Femur (tissue), 1 donor: ENCODE measurements at regions not wholly inside any gene's neighbourhood (a gene's known extent, or its start where the extent isn't known, plus 50 kb on each side); places are given as distances from the start of the nearest gene placed in this dataset.

Experiments
- DNase-seq: peaks from one replicate; pipeline ENCODE4 v3.0.0-alpha.2; 2017

DNA sequence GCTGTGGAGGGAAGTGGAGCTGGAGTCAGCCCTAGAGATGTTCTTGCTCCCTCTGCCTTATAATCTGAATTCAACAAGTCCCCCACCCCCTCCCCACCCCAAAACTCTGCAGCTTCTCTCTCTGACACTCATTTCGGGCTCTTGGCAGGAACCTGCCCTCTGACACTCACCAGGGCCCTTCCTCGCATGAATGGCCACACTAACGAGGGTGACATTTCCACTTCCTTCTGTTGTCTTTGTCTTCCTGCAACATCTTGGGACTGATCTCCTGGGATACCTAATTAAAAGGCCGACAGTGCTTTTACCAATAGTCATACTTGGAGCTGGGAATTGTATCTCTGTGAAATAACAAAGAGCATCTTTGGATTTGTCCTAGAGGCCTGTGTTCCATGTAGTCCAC is 106.9 kb upstream of the PIRT start:
- DNase-seq, result no peak

DNA sequence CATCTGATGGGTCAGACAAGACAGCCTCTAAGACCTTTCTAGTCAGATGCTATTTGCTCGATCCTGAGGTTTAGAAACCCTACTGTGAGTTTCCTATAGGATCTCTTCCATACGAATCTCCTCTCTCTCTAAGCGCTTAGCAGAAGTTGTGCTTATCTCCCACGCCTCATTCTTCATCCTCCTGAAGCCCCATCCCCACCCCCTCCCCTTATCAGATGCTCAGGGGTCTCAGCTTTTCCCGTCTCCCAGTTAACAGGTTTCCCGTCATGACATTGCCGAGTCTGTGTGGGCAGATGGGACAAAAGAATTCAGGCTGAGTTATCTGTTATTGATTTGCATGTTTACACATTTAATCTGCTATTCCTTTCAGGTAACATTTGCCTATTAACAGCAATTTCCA is 99.0 kb upstream of the PIRT start:
- DNase-seq, result no peak

DNA sequence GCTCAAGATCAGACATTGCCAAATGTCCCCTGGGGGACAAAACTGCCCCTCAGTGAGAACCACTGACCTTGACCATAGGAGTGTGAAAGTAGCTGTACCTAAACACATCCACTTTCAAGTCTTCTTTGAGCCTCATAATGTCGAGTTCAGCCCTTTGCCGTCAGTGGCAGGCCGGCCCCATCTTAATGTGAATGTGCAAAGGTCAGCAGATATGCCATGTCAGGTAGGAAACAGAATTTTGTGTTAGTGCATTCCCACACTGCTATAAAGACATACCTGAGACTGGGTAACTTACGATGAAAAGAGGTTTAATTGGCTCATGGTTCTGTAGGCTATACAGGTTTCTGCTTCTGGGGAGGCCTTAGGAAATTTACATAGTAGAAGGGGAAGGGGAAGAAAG is 95.1 kb upstream of the PIRT start:
- no peak for DNase-seq

DNA sequence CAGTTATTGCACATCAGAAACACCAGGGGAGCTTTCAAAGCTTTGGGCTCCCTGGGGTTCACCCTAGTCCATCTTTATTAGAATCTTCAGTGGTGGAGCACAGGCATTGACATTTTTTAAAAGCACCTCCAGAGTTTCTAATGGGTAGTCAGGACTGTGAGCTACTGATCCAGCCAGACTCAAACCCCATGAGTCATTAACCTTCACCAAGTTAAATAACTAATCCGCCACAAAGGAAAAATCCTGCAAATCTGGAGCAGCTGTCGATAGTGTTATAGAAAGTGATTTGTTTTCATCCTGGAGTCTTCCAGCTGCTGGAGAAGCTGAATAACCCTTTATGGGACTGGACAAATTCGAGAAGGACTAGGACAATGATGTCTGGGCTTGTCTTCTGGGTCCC is 93.2 kb upstream of the PIRT start:
- no peak for DNase-seq

DNA sequence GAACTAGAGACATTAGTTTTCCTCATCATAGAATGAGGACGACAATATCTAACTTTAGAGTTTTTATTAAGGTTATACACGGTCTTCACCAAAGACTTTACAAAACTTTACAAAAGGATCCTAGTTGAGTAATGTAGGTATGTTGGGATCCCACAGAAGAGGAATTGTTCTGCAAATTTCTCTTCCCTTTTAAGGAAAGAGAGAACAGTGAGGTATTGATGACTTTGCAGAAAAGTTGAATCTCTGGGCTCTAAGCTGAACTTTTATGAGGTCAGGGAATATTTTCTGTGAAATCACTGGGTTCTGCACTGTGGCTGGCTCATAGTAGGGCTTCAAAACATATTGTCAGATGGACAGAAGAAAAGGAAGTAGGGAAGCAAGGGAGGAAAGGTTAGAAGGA is 89.8 kb upstream of the PIRT start:
- DNase-seq, result no peak

DNA sequence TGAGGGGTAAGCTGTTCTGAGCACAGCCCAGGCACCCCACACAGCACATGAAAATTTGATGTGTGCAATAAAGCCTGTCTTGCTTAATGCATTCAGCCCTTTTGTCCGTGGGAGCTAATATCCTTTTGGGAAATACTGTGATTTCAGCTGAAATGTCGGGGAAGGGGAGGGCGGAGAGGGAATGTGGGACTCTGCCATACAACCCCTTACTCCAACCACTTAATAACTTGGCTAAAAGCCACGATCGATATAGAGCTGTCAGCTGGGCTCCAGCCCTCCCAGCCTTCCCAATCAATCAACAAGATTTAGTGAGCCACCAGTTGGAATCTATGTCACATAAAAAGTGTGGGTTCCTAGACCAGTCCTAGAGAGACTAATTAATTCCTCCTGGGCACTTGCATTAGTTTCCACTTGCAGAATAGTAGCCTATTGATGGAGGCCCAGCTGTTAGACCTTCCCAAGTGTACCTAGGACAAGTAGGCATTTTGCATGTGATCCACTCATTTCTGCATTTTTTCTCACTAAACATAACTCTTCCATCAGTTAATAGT is 82.7 kb upstream of the PIRT start:
- no peak for DNase-seq

DNA sequence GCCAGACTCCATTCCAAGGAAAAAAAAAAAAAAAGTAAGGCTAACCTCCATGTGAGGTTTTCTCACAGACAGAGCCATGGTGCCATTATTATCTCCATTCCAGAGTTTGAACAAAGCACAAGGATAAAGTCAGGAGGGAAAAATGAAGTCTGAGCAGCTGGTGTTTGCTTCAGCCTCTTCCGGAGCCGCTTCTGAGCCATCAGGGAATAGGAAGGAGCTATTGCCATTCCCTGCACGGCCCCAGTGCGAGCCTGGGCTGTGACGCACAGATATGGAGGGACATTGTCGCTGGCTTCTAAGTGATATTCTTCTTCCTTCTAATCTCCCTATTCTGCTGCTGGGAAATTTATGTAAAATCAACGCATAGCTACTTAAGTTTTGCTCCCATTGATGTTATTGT is 69.5 kb upstream of the PIRT start:
- no peak for DNase-seq

DNA sequence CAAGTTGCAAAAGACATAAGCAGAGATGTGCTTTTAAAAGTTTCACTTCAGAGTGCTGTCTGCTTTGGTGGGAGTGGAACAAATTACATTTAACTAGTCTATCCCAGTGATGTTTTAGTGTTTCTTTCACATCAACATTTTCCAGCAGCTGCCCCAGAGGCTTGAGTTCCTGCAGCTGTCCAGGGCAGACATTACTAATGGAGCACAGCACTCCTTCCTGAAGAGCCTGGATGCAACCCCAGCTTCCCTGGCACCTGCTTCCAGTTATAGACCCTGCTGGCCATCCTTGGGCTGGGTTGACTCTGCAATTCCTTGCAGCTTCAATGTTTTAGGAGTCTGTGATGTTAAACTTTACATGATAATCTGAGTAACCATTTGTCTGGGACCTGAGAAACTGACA is 61.4 kb upstream of the PIRT start:
- peak; percentile 33 for DNase-seq

DNA sequence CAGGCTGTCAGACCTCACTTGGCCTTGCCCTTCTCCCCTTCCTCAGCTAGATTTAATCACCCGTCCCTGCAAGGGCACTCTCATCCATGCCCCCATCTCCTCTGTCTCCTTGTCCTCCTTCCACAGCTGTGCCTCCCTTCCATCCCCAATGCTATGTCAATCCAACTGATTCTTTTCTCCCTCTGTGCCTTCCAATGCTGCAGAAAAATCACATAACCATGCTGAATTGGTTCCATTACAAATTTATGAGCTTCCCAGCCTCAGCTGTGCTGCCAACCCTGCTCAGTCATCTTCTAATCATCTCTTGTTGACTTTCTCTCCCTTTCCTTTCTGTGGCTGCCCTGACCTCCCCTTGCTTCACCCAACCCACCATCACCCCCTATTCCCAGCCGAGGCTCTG is 56.3 kb upstream of the PIRT start:
- DNase-seq, result no peak

DNA sequence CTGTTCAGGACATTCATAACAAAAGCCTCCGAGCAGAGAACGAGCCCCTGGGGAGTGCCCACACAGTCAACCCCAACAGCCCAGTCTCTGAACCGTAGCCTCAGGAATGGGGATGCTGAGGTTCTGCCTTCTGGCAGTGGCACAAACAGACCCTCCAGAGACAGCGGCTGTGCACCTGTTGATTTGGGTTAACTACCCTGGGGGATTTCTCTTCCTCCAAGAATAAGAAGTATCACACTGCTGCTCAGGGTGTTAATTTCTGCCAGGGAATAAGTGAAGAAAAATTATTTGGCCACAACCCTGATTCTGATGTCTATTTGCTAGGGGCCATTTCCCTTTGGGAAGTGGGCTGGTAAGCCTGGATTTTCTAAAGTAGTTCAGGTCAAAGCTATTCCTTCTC is 51.0 kb upstream of the PIRT start:
- no peak for DNase-seq
